ENCODE measurements at regions not wholly inside any gene's neighbourhood (a gene's known extent, or its start where the extent isn't known, plus 50 kb on each side); places are given as distances from the start of the nearest gene placed in this dataset.

DNA sequence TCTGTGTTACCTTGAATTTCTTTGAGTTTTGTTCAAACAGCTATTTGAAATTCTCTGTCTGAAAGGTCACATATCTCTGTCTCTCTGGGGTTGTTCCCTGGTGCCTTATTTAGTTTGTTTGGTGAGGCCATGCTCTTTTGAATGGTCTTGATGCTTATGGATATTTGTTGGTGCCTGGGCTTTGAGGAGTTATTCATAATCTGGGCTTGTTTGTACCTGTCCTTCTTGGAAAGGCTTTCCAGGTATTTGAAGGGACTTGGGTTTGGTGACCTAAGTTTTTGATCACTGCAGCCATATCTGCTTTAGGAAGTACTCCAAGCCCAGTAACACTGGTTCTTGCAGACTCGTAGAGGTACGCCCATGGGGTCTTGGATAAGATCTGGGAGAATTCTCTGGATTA is 63.3 kb upstream of the MAGI3 start:
- no peak overlapping the region for H2AK5ac ChIP-seq (ENCODE audit: low read depth, low read length)
- no peaks in the 10 kb centered on the region for H3K79me1 ChIP-seq (ENCODE audit: low read depth, low read length)
- no peak overlapping the region for H2AFZ ChIP-seq (ENCODE audit: low read length)
- no peak overlapping the region for H3K4ac ChIP-seq (ENCODE audit: low read length)
- peak overlapping the region; percentile 16 for H2BK5ac ChIP-seq (ENCODE audit: low read length)
- H3K18ac ChIP-seq (ENCODE audit: low read length) = no peak overlapping the region
- no CpG with 5 or more reads among the region's 2 CpGs for WGBS, 2 donors (ENCODE audit: extremely low coverage in 2 of 2, insufficient read length in 2 of 2, insufficient replicate concordance in 1 of 2)
- H2BK120ac ChIP-seq (ENCODE audit: low read depth, low read length) = no peak overlapping the region
- H3K9ac ChIP-seq (ENCODE audit: low read depth, low read length, poor library complexity) = no peak overlapping the region
- H4K8ac ChIP-seq (ENCODE audit: low read depth, low read length) = no peak overlapping the region
- H3K4me1 ChIP-seq (ENCODE audit: control insufficient read depth in 2 of 2, insufficient read depth in 1 of 2, low read depth in 1 of 2, low read length in 2 of 2) = no peaks in the 10 kb centered on the region
- H3K4me3 ChIP-seq (ENCODE audit: low read length in 2 of 2) = no peak overlapping the region
- no peak overlapping the region for H3K27ac ChIP-seq (replicated peaks; ENCODE audit: low read length)
- no peak overlapping the region for H3K4me2 ChIP-seq (ENCODE audit: insufficient read depth, low read length, poor library complexity, severe bottlenecking)
- H2BK12ac ChIP-seq (ENCODE audit: low read length) = no peak overlapping the region
- H3K14ac ChIP-seq (ENCODE audit: low read length) = no peak overlapping the region
- H3K27me3 ChIP-seq (ENCODE audit: control insufficient read depth in 3 of 3, insufficient read depth in 3 of 3, low read depth in 1 of 3, low read length in 3 of 3) = no peaks in the 10 kb centered on the region
- H3K9me3 ChIP-seq (replicated peaks in 1 of 2; ENCODE audit: control insufficient read depth in 2 of 2, insufficient read depth in 1 of 2, low read depth in 1 of 2, low read length in 2 of 2) = no peaks in the 10 kb centered on the region
- H3K23ac ChIP-seq (ENCODE audit: low read depth, low read length, poor library complexity) = no peak overlapping the region
- no peak for DNase-seq (ENCODE audit: low spot score)
- H4K91ac ChIP-seq (ENCODE audit: low read depth, low read length, poor library complexity) = no peak overlapping the region
- H2BK15ac ChIP-seq (ENCODE audit: low read length) = no peak overlapping the region
- H3K36me3 ChIP-seq (replicated peaks in 1 of 2; ENCODE audit: control insufficient read depth in 2 of 2, insufficient read depth in 2 of 2, low read length in 2 of 2) = no peaks in the 10 kb centered on the region

DNA sequence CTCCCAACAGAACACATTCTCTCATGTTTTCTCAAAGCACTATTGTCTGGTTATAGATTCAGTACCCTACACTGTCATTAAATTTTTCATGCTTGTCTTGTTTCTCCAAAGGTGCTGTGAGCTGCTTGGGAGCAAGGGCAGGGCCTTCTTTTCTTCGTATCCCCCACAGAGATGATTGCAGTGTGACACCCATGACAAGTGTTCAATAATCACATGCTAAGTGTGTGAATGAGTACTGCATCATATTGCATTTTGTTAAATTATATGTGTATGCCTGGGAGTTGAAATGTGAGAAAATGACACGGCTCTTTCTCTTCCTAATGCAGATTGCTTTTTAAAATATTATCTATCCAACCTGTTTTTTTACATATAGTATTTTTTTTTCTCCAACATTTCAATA is 57.3 kb upstream of the MAGI3 start:
- H3K4me2 ChIP-seq (ENCODE audit: insufficient read depth, low read length, poor library complexity, severe bottlenecking) = no peak overlapping the region
- H2BK15ac ChIP-seq (ENCODE audit: low read length) = no peak overlapping the region
- H3K18ac ChIP-seq (ENCODE audit: low read length) = no peak overlapping the region
- no peaks in the 10 kb centered on the region for H3K27me3 ChIP-seq (ENCODE audit: control insufficient read depth in 3 of 3, insufficient read depth in 3 of 3, low read depth in 1 of 3, low read length in 3 of 3)
- no peak overlapping the region for H2BK120ac ChIP-seq (ENCODE audit: low read depth, low read length)
- H2AK5ac ChIP-seq (ENCODE audit: low read depth, low read length) = no peak overlapping the region
- H3K4me3 ChIP-seq (ENCODE audit: low read length in 2 of 2) = no peak overlapping the region
- no peaks in the 10 kb centered on the region for H3K36me3 ChIP-seq (replicated peaks in 1 of 2; ENCODE audit: control insufficient read depth in 2 of 2, insufficient read depth in 2 of 2, low read length in 2 of 2)
- H4K8ac ChIP-seq (ENCODE audit: low read depth, low read length) = no peak overlapping the region
- H3K79me1 ChIP-seq (ENCODE audit: low read depth, low read length) = no peaks in the 10 kb centered on the region
- no peak overlapping the region for H3K14ac ChIP-seq (ENCODE audit: low read length)
- H2AFZ ChIP-seq (ENCODE audit: low read length) = no peak overlapping the region
- H2BK12ac ChIP-seq (ENCODE audit: low read length) = no peak overlapping the region
- no CpG with 5 or more reads among the region's 2 CpGs for WGBS, 2 donors (ENCODE audit: extremely low coverage in 2 of 2, insufficient read length in 2 of 2, insufficient replicate concordance in 1 of 2)
- no peak overlapping the region for H2BK5ac ChIP-seq (ENCODE audit: low read length)
- no peak overlapping the region for H3K4ac ChIP-seq (ENCODE audit: low read length)
- no peak for DNase-seq (ENCODE audit: low spot score)
- H3K27ac ChIP-seq (replicated peaks; ENCODE audit: low read length) = no peak overlapping the region
- H3K9me3 ChIP-seq (replicated peaks in 1 of 2; ENCODE audit: control insufficient read depth in 2 of 2, insufficient read depth in 1 of 2, low read depth in 1 of 2, low read length in 2 of 2) = no peaks in the 10 kb centered on the region
- no peak overlapping the region for H3K9ac ChIP-seq (ENCODE audit: low read depth, low read length, poor library complexity)
- H3K4me1 ChIP-seq (ENCODE audit: control insufficient read depth in 2 of 2, insufficient read depth in 1 of 2, low read depth in 1 of 2, low read length in 2 of 2) = peaks cover 0 to 7% of the 10 kb centered on the region in 2 donors
- H3K23ac ChIP-seq (ENCODE audit: low read depth, low read length, poor library complexity) = no peak overlapping the region
- no peak overlapping the region for H4K91ac ChIP-seq (ENCODE audit: low read depth, low read length, poor library complexity)

DNA sequence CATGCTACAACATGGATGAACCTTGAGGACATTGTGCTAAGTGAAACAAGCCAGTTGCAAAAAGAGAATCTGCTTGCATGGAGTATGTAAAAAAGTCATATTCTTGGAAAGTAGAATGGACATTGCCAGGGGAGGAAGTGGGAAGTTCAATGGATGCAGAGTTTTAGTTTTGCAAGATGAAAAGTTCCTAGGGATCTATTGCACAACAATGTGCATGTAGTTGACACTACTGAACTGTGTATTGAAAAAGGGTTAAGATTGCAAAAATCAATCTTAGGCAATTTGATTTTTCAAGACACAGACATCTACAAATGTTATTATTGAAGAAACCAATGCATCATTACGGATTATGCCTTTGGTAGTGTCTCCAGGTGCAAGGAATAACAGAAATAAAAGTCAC is 50.3 kb upstream of the MAGI3 start:
- H3K23ac ChIP-seq (ENCODE audit: low read depth, low read length, poor library complexity) = no peak overlapping the region
- H3K4me1 ChIP-seq (ENCODE audit: control insufficient read depth in 2 of 2, insufficient read depth in 1 of 2, low read depth in 1 of 2, low read length in 2 of 2) = no peaks in the 10 kb centered on the region
- H3K27ac ChIP-seq (replicated peaks; ENCODE audit: low read length) = no peak overlapping the region
- no peak overlapping the region for H2AFZ ChIP-seq (ENCODE audit: low read length)
- no peaks in the 10 kb centered on the region for H3K9me3 ChIP-seq (replicated peaks in 1 of 2; ENCODE audit: control insufficient read depth in 2 of 2, insufficient read depth in 1 of 2, low read depth in 1 of 2, low read length in 2 of 2)
- no CpG with 5 or more reads among the region's 1 CpG for WGBS, 2 donors (ENCODE audit: extremely low coverage in 2 of 2, insufficient read length in 2 of 2, insufficient replicate concordance in 1 of 2)
- no peak overlapping the region for H3K18ac ChIP-seq (ENCODE audit: low read length)
- H3K4ac ChIP-seq (ENCODE audit: low read length) = no peak overlapping the region
- H3K79me1 ChIP-seq (ENCODE audit: low read depth, low read length) = no peaks in the 10 kb centered on the region
- H2BK120ac ChIP-seq (ENCODE audit: low read depth, low read length) = no peak overlapping the region
- H2BK15ac ChIP-seq (ENCODE audit: low read length) = no peak overlapping the region
- H3K4me3 ChIP-seq (ENCODE audit: low read length in 2 of 2) = no peak overlapping the region
- no peak overlapping the region for H3K14ac ChIP-seq (ENCODE audit: low read length)
- no peak overlapping the region for H2AK5ac ChIP-seq (ENCODE audit: low read depth, low read length)
- H3K4me2 ChIP-seq (ENCODE audit: insufficient read depth, low read length, poor library complexity, severe bottlenecking) = no peak overlapping the region
- no peak overlapping the region for H3K9ac ChIP-seq (ENCODE audit: low read depth, low read length, poor library complexity)
- no peak overlapping the region for H2BK5ac ChIP-seq (ENCODE audit: low read length)
- no peaks in the 10 kb centered on the region for H3K27me3 ChIP-seq (ENCODE audit: control insufficient read depth in 3 of 3, insufficient read depth in 3 of 3, low read depth in 1 of 3, low read length in 3 of 3)
- no peak overlapping the region for H4K8ac ChIP-seq (ENCODE audit: low read depth, low read length)
- no peak overlapping the region for H4K91ac ChIP-seq (ENCODE audit: low read depth, low read length, poor library complexity)
- no peak for DNase-seq (ENCODE audit: low spot score)
- no peaks in the 10 kb centered on the region for H3K36me3 ChIP-seq (replicated peaks in 1 of 2; ENCODE audit: control insufficient read depth in 2 of 2, insufficient read depth in 2 of 2, low read length in 2 of 2)
- H2BK12ac ChIP-seq (ENCODE audit: low read length) = no peak overlapping the region
